Fibroblast of lung (primary cell): ENCODE measurements at regions not wholly inside any gene's neighbourhood (a gene's known extent, or its start where the extent isn't known, plus 50 kb on each side); places are given as distances from the start of the nearest gene placed in this dataset.

Experiments
- DNase-seq, 2 donors: peaks; one replicate each; pipeline versions ENCODE4 v3.0.0 to v3.0.0-alpha.2; 2010; ENCODE audit warnings: low read depth in 2 of 2
- H2AFZ ChIP-seq: 2 replicates; pipeline ENCODE4 v1.5.1; 2012; ENCODE audit warnings: low read length, control low read depth, inconsistent platforms
- H3K27ac ChIP-seq: 2 replicates; pipeline ENCODE4 v1.5.1; 2011; ENCODE audit warnings: low read length, control low read depth; ENCODE audit not compliant: insufficient read depth
- H3K27me3 ChIP-seq: 2 replicates; pipeline ENCODE4 v1.5.1; 2011; ENCODE audit warnings: mild to moderate bottlenecking, low read length; ENCODE audit not compliant: control insufficient read depth, insufficient read depth
- H3K36me3 ChIP-seq: 2 replicates; pipeline ENCODE4 v1.5.1; 2011; ENCODE audit warnings: low read length; ENCODE audit not compliant: control insufficient read depth, insufficient read depth
- H3K4me1 ChIP-seq: 2 replicates; pipeline ENCODE4 v1.5.1; 2011; ENCODE audit warnings: low read length; ENCODE audit not compliant: control insufficient read depth, insufficient read depth; ENCODE audit errors: extremely low read depth
- H3K4me2 ChIP-seq: 2 replicates; pipeline ENCODE4 v1.5.1; 2011; ENCODE audit warnings: low read length, control low read depth; ENCODE audit not compliant: insufficient read depth; ENCODE audit errors: extremely low read depth
- H3K4me3 ChIP-seq, 4 experiments: fragments of 200-600 bp in 1 of 4; sonication (generic) in 1 of 4; replicated peaks in 1 of 4; 2 replicates each; pipeline ENCODE4 v1.5.1; 2011 to 2016; ENCODE audit warnings: low read length in 4 of 4, low read depth in 3 of 4, mild to moderate bottlenecking in 3 of 4, control low read depth in 2 of 4, inconsistent platforms in 1 of 4, mixed read lengths in 1 of 4; ENCODE audit not compliant: insufficient read depth in 1 of 4; ENCODE audit errors: control extremely low read depth in 1 of 4
- H3K79me2 ChIP-seq: 2 replicates; pipeline ENCODE4 v1.5.1; 2012; ENCODE audit warnings: mild to moderate bottlenecking, low read length, inconsistent platforms; ENCODE audit not compliant: control insufficient read depth, insufficient read depth
- H3K9ac ChIP-seq: 2 replicates; pipeline ENCODE4 v1.5.1; 2011; ENCODE audit warnings: mild to moderate bottlenecking, low read length, control low read depth; ENCODE audit not compliant: insufficient read depth
- H3K9me3 ChIP-seq: 2 replicates; pipeline ENCODE4 v1.5.1; 2012; ENCODE audit warnings: low read depth, low read length; ENCODE audit not compliant: control insufficient read depth, insufficient read depth
- H4K20me1 ChIP-seq: 2 replicates; pipeline ENCODE4 v1.5.1; 2011; ENCODE audit warnings: low read length; ENCODE audit not compliant: control insufficient read depth, insufficient read depth; ENCODE audit errors: extremely low read depth
- CTCF ChIP-seq, 2 donors: IDR thresholded peaks in 1 of 2; conservative IDR thresholded peaks in 1 of 2; 1 replicate in 1 of 2; 2 replicates in 1 of 2; pipeline ENCODE4 v1.5.1; 2011 to 2012; ENCODE audit warnings: low read length in 2 of 2, control low read depth in 1 of 2, inconsistent platforms in 1 of 2, low read depth in 1 of 2, mild to moderate bottlenecking in 1 of 2
- EZH2 ChIP-seq: IDR thresholded peaks from 2 replicates; pipeline ENCODE4 v1.5.1; 2012; ENCODE audit warnings: low read length, control low read depth, mild to moderate bottlenecking; ENCODE audit errors: missing control alignments

GRCh38 chr14:28254768-28255167 is 511.8 kb upstream of the FOXG1 start:
- no peaks in the 10 kb centered on the region for H3K36me3 ChIP-seq
- no peaks in the 10 kb centered on the region for H3K4me1 ChIP-seq
- H2AFZ ChIP-seq: no peak overlapping the region
- H3K4me2 ChIP-seq: no peak overlapping the region
- TF ChIP-seq EZH2: no peak
- TF ChIP-seq CTCF (conservative IDR thresholded peaks at IDR 0.05 in 1 of 2, IDR thresholded peaks at IDR 0.05 in 1 of 2; ENCODE audit: low read depth in 1 of 2, low read length in 2 of 2): no peak
- H3K9me3 ChIP-seq: no peaks in the 10 kb centered on the region
- no peaks in the 10 kb centered on the region for H3K27me3 ChIP-seq
- no peak overlapping the region for H3K4me3 ChIP-seq
- H3K9ac ChIP-seq: no peak overlapping the region
- no peaks in the 10 kb centered on the region for H3K79me2 ChIP-seq
- peak in 1 of 2 donors; percentile 0 for DNase-seq
- no peaks in the 10 kb centered on the region for H4K20me1 ChIP-seq
- H3K27ac ChIP-seq: no peak overlapping the region

- H3K27me3 ChIP-seq: no peaks in the 10 kb centered on the region
- no peak overlapping the region for H3K27ac ChIP-seq
- no peaks in the 10 kb centered on the region for H3K36me3 ChIP-seq
- H4K20me1 ChIP-seq: no peaks in the 10 kb centered on the region
- peak in 1 of 2 donors; percentile 2 for DNase-seq
- no peak overlapping the region for H2AFZ ChIP-seq
- H3K4me2 ChIP-seq: no peak overlapping the region
- no peak overlapping the region for H3K9ac ChIP-seq
- no peaks in the 10 kb centered on the region for H3K4me1 ChIP-seq
- H3K4me3 ChIP-seq: no peak overlapping the region
- TF ChIP-seq CTCF (conservative IDR thresholded peaks at IDR 0.05 in 1 of 2, IDR thresholded peaks at IDR 0.05 in 1 of 2; ENCODE audit: low read depth in 1 of 2, low read length in 2 of 2) (no peak), EZH2 (no peak)
- H3K9me3 ChIP-seq: no peaks in the 10 kb centered on the region
- H3K79me2 ChIP-seq: no peaks in the 10 kb centered on the region
These were observed 502.3 kb upstream of the FOXG1 start for GRCh38 chr14:28264306-28264705.

GRCh38 chr14:28272270-28272669 is 494.3 kb upstream of the FOXG1 start:
- Histone ChIP-seq H3K4me2 (no peak overlapping the region), H3K36me3 (no peaks in the 10 kb centered on the region), H4K20me1 (no peaks in the 10 kb centered on the region), H3K4me1 (no peaks in the 10 kb centered on the region), H3K4me3 (no peak overlapping the region), H3K79me2 (no peaks in the 10 kb centered on the region), H2AFZ (no peak overlapping the region), H3K9me3 (no peaks in the 10 kb centered on the region), H3K9ac (no peak overlapping the region), H3K27ac (no peak overlapping the region), H3K27me3 (no peaks in the 10 kb centered on the region)
- no peak for TF ChIP-seq EZH2
- no peak for TF ChIP-seq CTCF (conservative IDR thresholded peaks at IDR 0.05 in 1 of 2, IDR thresholded peaks at IDR 0.05 in 1 of 2; ENCODE audit: low read depth in 1 of 2, low read length in 2 of 2)
- DNase-seq: no peak
